Neural cell (in vitro differentiated cells): ENCODE measurements at regions not wholly inside any gene's neighbourhood (a gene's known extent, or its start where the extent isn't known, plus 50 kb on each side); places are given as distances from the start of the nearest gene placed in this dataset.

Experiments
- H2AFZ ChIP-seq: fragments of 200-600, 300-800 bp; sonication (generic), shearing (Covaris generic); 2 replicates; pipeline ENCODE4 v1.6.0; 2014; ENCODE audit warnings: low read depth, mild to moderate bottlenecking, antibody characterized with exemption, low read length, moderate library complexity
- H3F3A ChIP-seq: fragments of 200-600 bp; shearing (Covaris generic); 2 replicates; pipeline ENCODE4 v1.6.1; 2016; ENCODE audit warnings: mild to moderate bottlenecking, moderate library complexity, mixed read lengths, antibody characterized with exemption, low read length; ENCODE audit not compliant: insufficient read depth, poor library complexity, severe bottlenecking
- H3K27ac ChIP-seq: fragments of 200-600, 300-800 bp; sonication (generic), shearing (Covaris generic); 2 replicates; pipeline ENCODE4 v1.5.1; 2014; ENCODE audit warnings: mild to moderate bottlenecking, low read length, moderate library complexity
- H3K27me3 ChIP-seq: fragments of 300-800, 200-600 bp; sonication (generic), shearing (Covaris generic); 2 replicates; pipeline ENCODE4 v1.6.0; 2014; ENCODE audit warnings: mild to moderate bottlenecking, low read depth, low read length, moderate library complexity; ENCODE audit not compliant: insufficient read depth
- H3K36me3 ChIP-seq: fragments of 300-800, 200-600 bp; sonication (generic), shearing (Covaris generic); 2 replicates; pipeline ENCODE4 v1.5.1; 2014; ENCODE audit warnings: mild to moderate bottlenecking, antibody characterized with exemption, low read length, moderate library complexity; ENCODE audit not compliant: insufficient read depth
- H3K4me2 ChIP-seq: fragments of 300-800, 200-600 bp; sonication (generic), shearing (Covaris generic); 2 replicates; pipeline ENCODE4 v1.6.0; 2014; ENCODE audit warnings: mild to moderate bottlenecking, low read length
- H3K4me3 ChIP-seq: fragments of 300-800, 200-600 bp; sonication (generic), shearing (Covaris generic); 2 replicates; pipeline ENCODE4 v1.5.1; 2014; ENCODE audit warnings: mild to moderate bottlenecking, low read length, moderate library complexity
- H3K79me2 ChIP-seq: fragments of 200-600 bp; shearing (Covaris generic); replicated peaks from 2 replicates; pipeline ENCODE4 v1.6.0; 2014; ENCODE audit warnings: mild to moderate bottlenecking, low read length, moderate library complexity; ENCODE audit not compliant: insufficient read depth
- H3K9ac ChIP-seq: fragments of 300-800, 200-600 bp; sonication (generic), shearing (Covaris generic); 2 replicates; pipeline ENCODE4 v1.6.1; 2016; ENCODE audit warnings: mild to moderate bottlenecking, low read length, mixed read lengths
- H3K9me2 ChIP-seq: fragments of 200-600 bp; shearing (Covaris generic); 2 replicates; pipeline ENCODE4 v1.6.1; 2016; ENCODE audit warnings: mild to moderate bottlenecking, low read length, mixed read lengths; ENCODE audit not compliant: insufficient read depth
- H3K9me3 ChIP-seq: fragments of 200-600, 300-800 bp; sonication (generic), shearing (Covaris generic); 2 replicates; pipeline ENCODE4 v1.6.1; 2016; ENCODE audit warnings: mild to moderate bottlenecking, mixed run types, low read length, moderate library complexity, mixed read lengths
- H4K20me1 ChIP-seq: fragments of 200-600 bp; shearing (Covaris generic); 2 replicates; pipeline ENCODE4 v1.6.1; 2016; ENCODE audit warnings: mild to moderate bottlenecking, mixed run types; ENCODE audit not compliant: insufficient read depth
- CTCF ChIP-seq: fragments of 450-650 bp; IDR thresholded peaks from 2 replicates; pipeline ENCODE4 v1.5.1; 2014; ENCODE audit warnings: antibody characterized with exemption, mild to moderate bottlenecking, moderate library complexity; ENCODE audit not compliant: poor library complexity, severe bottlenecking
- EP300 ChIP-seq: fragments of 450-650 bp; conservative IDR thresholded peaks from 2 replicates; pipeline ENCODE4 v1.6.1; 2014; ENCODE audit warnings: antibody characterized with exemption, mild to moderate bottlenecking, moderate library complexity; ENCODE audit not compliant: poor library complexity, severe bottlenecking
- EZH2 ChIP-seq: fragments of 200-600, 300-800 bp; shearing (Covaris generic), sonication (generic); IDR thresholded peaks from 2 replicates; pipeline ENCODE4 v1.6.1; 2014; ENCODE audit warnings: antibody characterized with exemption, low read length, borderline replicate concordance, mild to moderate bottlenecking; ENCODE audit not compliant: insufficient read depth, poor library complexity, severe bottlenecking
- MXI1 ChIP-seq: fragments of 450-650 bp; conservative IDR thresholded peaks from 2 replicates; pipeline ENCODE4 v1.6.1; 2014; ENCODE audit warnings: antibody characterized with exemption, mild to moderate bottlenecking; ENCODE audit not compliant: poor library complexity, severe bottlenecking
- POLR2AphosphoS5 ChIP-seq: IDR thresholded peaks from 2 replicates; pipeline ENCODE4 v1.6.1; 2012
- RAD21 ChIP-seq: fragments of 450-650 bp; conservative IDR thresholded peaks from 2 replicates; pipeline ENCODE4 v1.6.1; 2014; ENCODE audit warnings: antibody characterized with exemption, mild to moderate bottlenecking, moderate library complexity
- REST ChIP-seq: IDR thresholded peaks from 2 replicates; pipeline ENCODE4 v1.6.1; 2012; ENCODE audit warnings: borderline replicate concordance
- SMC3 ChIP-seq: fragments of 450-650 bp; conservative IDR thresholded peaks from 2 replicates; pipeline ENCODE4 v1.6.1; 2014; ENCODE audit warnings: antibody characterized with exemption, mild to moderate bottlenecking, moderate library complexity; ENCODE audit not compliant: poor library complexity
- TAF1 ChIP-seq: IDR thresholded peaks from 2 replicates; pipeline ENCODE4 v1.6.1; 2012; ENCODE audit warnings: low read depth

- H3K4me3 ChIP-seq = no peak overlapping the region
- TF ChIP-seq RAD21 (no peak), POLR2AphosphoS5 (no peak), EZH2 (no peak), CTCF (no peak), TAF1 (no peak), EP300 (no peak), MXI1 (no peak), REST (no peak), SMC3 (no peak)
- H3K27ac ChIP-seq = no peak overlapping the region
- no peaks in the 10 kb centered on the region for H3F3A ChIP-seq
- H3K27me3 ChIP-seq = no peaks in the 10 kb centered on the region
- H3K9me3 ChIP-seq = no peaks in the 10 kb centered on the region
- H3K4me2 ChIP-seq = no peak overlapping the region
- no peak overlapping the region for H2AFZ ChIP-seq
- no peak overlapping the region for H3K9ac ChIP-seq
- no peaks in the 10 kb centered on the region for H3K36me3 ChIP-seq
- H3K9me2 ChIP-seq = no peaks in the 10 kb centered on the region
- H4K20me1 ChIP-seq = no peaks in the 10 kb centered on the region
- H3K79me2 ChIP-seq = no peaks in the 10 kb centered on the region
These were observed 175.7 kb downstream of the KCNJ2 start for GRCh38 chr17:70345061-70345460.

DNA sequence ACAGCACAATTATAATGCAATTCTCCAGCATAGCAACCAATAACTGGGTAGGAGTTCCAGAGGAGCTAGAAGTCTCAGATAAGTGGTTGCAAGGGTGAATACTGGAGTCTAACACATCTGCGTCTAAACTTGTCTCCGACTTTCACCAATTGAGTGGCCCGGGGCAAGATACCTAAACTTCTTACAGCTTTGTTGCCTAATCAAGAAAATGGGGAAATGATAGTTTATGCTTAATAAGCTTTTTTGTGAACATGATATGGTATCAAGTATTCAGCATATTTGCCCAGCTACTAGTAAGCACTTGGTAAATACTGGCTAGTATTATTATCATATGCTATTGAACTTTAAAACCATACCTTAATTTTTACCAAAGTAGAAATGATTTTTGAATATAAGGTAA lies 183.5 kb downstream of the KCNJ2 start:
- Histone ChIP-seq H2AFZ (no peak overlapping the region), H3K4me2 (no peak overlapping the region), H3K79me2 (no peaks in the 10 kb centered on the region), H3K27ac (no peak overlapping the region), H3K27me3 (no peaks in the 10 kb centered on the region), H3K4me3 (no peak overlapping the region), H3K9me2 (no peaks in the 10 kb centered on the region), H3K36me3 (no peaks in the 10 kb centered on the region), H3K9ac (no peak overlapping the region), H4K20me1 (no peaks in the 10 kb centered on the region), H3F3A (no peaks in the 10 kb centered on the region), H3K9me3 (no peaks in the 10 kb centered on the region)
- TF ChIP-seq MXI1 = no peak
- no peak for TF ChIP-seq EZH2
- no peak for TF ChIP-seq CTCF
- TF ChIP-seq REST = no peak
- no peak for TF ChIP-seq POLR2AphosphoS5
- no peak for TF ChIP-seq EP300
- no peak for TF ChIP-seq RAD21
- no peak for TF ChIP-seq SMC3
- TF ChIP-seq TAF1 = no peak
